ENCODE measurements at regions not wholly inside any gene's neighbourhood (a gene's known extent, or its start where the extent isn't known, plus 50 kb on each side); places are given as distances from the start of the nearest gene placed in this dataset.

- TF ChIP-seq CTCF (IDR thresholded peaks at IDR 0.05) (no peak), POLR2A (IDR thresholded peaks at IDR 0.05) (no peak)
Observed at GRCh38 chr16:56094231-56094630, 97.1 kb upstream of the GNAO1 start.
